Endothelial cell of umbilical vein (primary cell): ENCODE measurements at regions not wholly inside any gene's neighbourhood (a gene's known extent, or its start where the extent isn't known, plus 50 kb on each side); places are given as distances from the start of the nearest gene placed in this dataset.

Source experiments
- BruUV-seq: library from RNA; stranded (reverse); fragments of 400-500 nt; replicated peaks from 2 replicates; lab custom pipeline; 2021; lab: Mats Ljungman, UMichigan
- CTCF ChIA-PET: fragments of 300-600, 350-600 bp; sonication (Branson Sonifier 250); formaldehyde crosslinking; loops from one replicate; lab custom pipeline; 2021; ENCODE audit warnings: antibody characterized with exemption, inconsistent platforms; lab: Charles Lee
- POLR2A ChIA-PET: fragments of 300-600, 350-600 bp; sonication (Branson Sonifier 250); formaldehyde crosslinking; loops from one replicate; lab custom pipeline; 2021; ENCODE audit warnings: antibody characterized with exemption, inconsistent platforms; lab: Charles Lee
- DNase-seq: peaks from one replicate; pipeline ENCODE4 v3.0.0-alpha.2; 2011; ENCODE audit warnings: low read depth, low spot score
- FAIRE-seq: peaks from 2 replicates; lab custom pipeline; 2011; peaks lifted over from hg19 to GRCh38; lab: Jason Lieb, UNC
- H2AFZ ChIP-seq: 2 replicates; pipeline ENCODE4 v1.6.0; 2012; ENCODE audit warnings: low read depth, low read length, control low read depth, inconsistent platforms
- H3K27ac ChIP-seq: 2 replicates; pipeline ENCODE4 v1.5.1; 2011; ENCODE audit warnings: low read depth, mild to moderate bottlenecking, control low read depth, low read length, moderate library complexity; ENCODE audit not compliant: insufficient read depth
- H3K27me3 ChIP-seq, 2 experiments: 2 replicates each; pipeline versions ENCODE4 v1.6.0 to v1.6.1; 2011; ENCODE audit warnings: low read length in 2 of 2, mixed read lengths in 1 of 2; ENCODE audit not compliant: control insufficient read depth in 2 of 2, insufficient read depth in 2 of 2
- H3K36me3 ChIP-seq, 2 experiments: 2 replicates in 1 of 2; 3 replicates in 1 of 2; pipeline ENCODE4 v1.5.1; 2011; ENCODE audit warnings: low read length in 2 of 2, mild to moderate bottlenecking in 1 of 2, moderate library complexity in 1 of 2; ENCODE audit not compliant: control insufficient read depth in 2 of 2, insufficient read depth in 2 of 2; ENCODE audit errors: extremely low read depth in 1 of 2
- H3K4me1 ChIP-seq: 3 replicates; pipeline ENCODE4 v1.5.1; 2011; ENCODE audit warnings: mild to moderate bottlenecking, low read length; ENCODE audit not compliant: control insufficient read depth, insufficient read depth; ENCODE audit errors: extremely low read depth
- H3K4me2 ChIP-seq: 2 replicates; pipeline ENCODE4 v1.6.1; 2011; ENCODE audit warnings: low read length, control low read depth, mixed read lengths; ENCODE audit not compliant: insufficient read depth
- H3K4me3 ChIP-seq, 3 experiments: fragments of 200-600 bp in 1 of 3; sonication (generic), shearing (Covaris generic) in 1 of 3; replicated peaks in 1 of 3; 2 replicates each; pipeline ENCODE4 v1.5.1; 2011 to 2016; ENCODE audit warnings: control low read depth in 3 of 3, low read length in 3 of 3, mild to moderate bottlenecking in 2 of 3, inconsistent platforms in 1 of 3, low read depth in 1 of 3, moderate library complexity in 1 of 3; ENCODE audit not compliant: insufficient read depth in 1 of 3
- H3K79me2 ChIP-seq: 2 replicates; pipeline ENCODE4 v1.6.0; 2012; ENCODE audit warnings: low read length, inconsistent platforms; ENCODE audit not compliant: control insufficient read depth, insufficient read depth
- H3K9ac ChIP-seq: replicated peaks from 2 replicates; pipeline ENCODE3; 2011; ENCODE audit warnings: low read length, control low read depth; ENCODE audit not compliant: insufficient read depth; ENCODE audit errors: extremely low read depth
- H3K9me1 ChIP-seq: replicated peaks from 3 replicates; pipeline ENCODE4 v1.6.0; 2011; ENCODE audit warnings: mild to moderate bottlenecking, low read length; ENCODE audit not compliant: control insufficient read depth, insufficient read depth; ENCODE audit errors: extremely low read depth
- H3K9me3 ChIP-seq: replicated peaks from 2 replicates; pipeline ENCODE4 v1.5.1; 2012; ENCODE audit warnings: low read length, inconsistent platforms; ENCODE audit not compliant: control insufficient read depth, insufficient read depth
- H4K20me1 ChIP-seq: replicated peaks from 2 replicates; pipeline ENCODE3; 2011; ENCODE audit warnings: mild to moderate bottlenecking, low read length; ENCODE audit not compliant: control insufficient read depth, insufficient read depth; ENCODE audit errors: extremely low read depth
- CTCF ChIP-seq, 2 donors: IDR thresholded peaks; 1 replicate in 1 of 2; 2 replicates in 1 of 2; pipeline ENCODE4 v1.5.1; 2011; ENCODE audit warnings: low read length in 2 of 2, mild to moderate bottlenecking in 2 of 2, moderate library complexity in 2 of 2, control low read depth in 1 of 2, inconsistent platforms in 1 of 2, low read depth in 1 of 2; ENCODE audit not compliant: insufficient read depth in 1 of 2; ENCODE audit errors: extremely low read depth in 1 of 2
- EZH2 ChIP-seq: IDR thresholded peaks from 2 replicates; pipeline ENCODE4 v1.6.1; 2012; ENCODE audit warnings: borderline replicate concordance, low read depth, mild to moderate bottlenecking, moderate library complexity, low read length, inconsistent platforms; ENCODE audit not compliant: severe bottlenecking
- FOS ChIP-seq: IDR thresholded peaks from 2 replicates; pipeline ENCODE4 v1.6.1; 2011; ENCODE audit warnings: mild to moderate bottlenecking, low read length, moderate library complexity, borderline replicate concordance; ENCODE audit not compliant: insufficient read depth
- GATA2 ChIP-seq: IDR thresholded peaks from 2 replicates; pipeline ENCODE4 v1.7.0; 2011; ENCODE audit warnings: low read depth, mild to moderate bottlenecking, moderate library complexity, mixed read lengths, low read length; ENCODE audit not compliant: insufficient read length, insufficient read depth
- JUN ChIP-seq: IDR thresholded peaks from 2 replicates; pipeline ENCODE4 v1.6.1; 2011; ENCODE audit warnings: borderline replicate concordance, low read depth; ENCODE audit not compliant: insufficient read length, insufficient read depth
- MAX ChIP-seq: IDR thresholded peaks from 2 replicates; pipeline ENCODE4 v1.6.1; 2011; ENCODE audit not compliant: insufficient read depth, insufficient read length
- MYC ChIP-seq: IDR thresholded peaks from one replicate; pipeline ENCODE4 v1.6.1; 2011; ENCODE audit warnings: mild to moderate bottlenecking, low read depth, low read length
- POLR2A ChIP-seq: IDR thresholded peaks from 2 replicates; pipeline ENCODE4 v1.6.1; 2012; ENCODE audit warnings: low read depth, mild to moderate bottlenecking, control low read depth, low read length
- POLR2AphosphoS5 ChIP-seq: IDR thresholded peaks from 2 replicates; pipeline ENCODE4 v1.6.1; 2012; ENCODE audit warnings: low read depth, mild to moderate bottlenecking, control low read depth, low read length, moderate library complexity; ENCODE audit not compliant: insufficient read depth
- dilution Hi-C: fragments of 300-500 bp; cut with MboI; formaldehyde crosslinking; loops from one replicate; pipeline ENCODE4 v1.15.0; 2019; ENCODE audit warnings: low sequenced_read_pairs; ENCODE audit not compliant: extremely low pct_ligation_motif_present
- intact Hi-C: fragments of 100-400 bp; cut with micrococcal nuclease; formaldehyde crosslinking; loops from one replicate; pipeline ENCODE4 v1.10.0; 2022

- POLR2A ChIA-PET: no interaction called here
Observed at GRCh38 chr21:32918478-32919120, 107.1 kb upstream of the OLIG2 start.

More at GRCh38 chr21:32918478-32919120, 107.1 kb upstream of the OLIG2 start:
- Histone ChIP-seq H3K4me2 (no peak overlapping the region), H3K9me1 (no peaks in the 10 kb centered on the region), H2AFZ (no peak overlapping the region), H3K79me2 (no peaks in the 10 kb centered on the region), H3K36me3 (no peaks in the 10 kb centered on the region), H3K4me1 (no peaks in the 10 kb centered on the region), H3K9ac (no peak overlapping the region), H3K4me3 (no peak overlapping the region), H3K9me3 (no peaks in the 10 kb centered on the region), H3K27ac (no peak overlapping the region), H4K20me1 (no peaks in the 10 kb centered on the region), H3K27me3 (peaks cover 6 to 12% of the 10 kb centered on the region in 2 experiments)
- intact Hi-C loops (no loop called here), dilution Hi-C loops (no loop called here)
- DNase-seq (no peak), FAIRE-seq (no peak)
- CTCF ChIA-PET: interaction anchor here (1.7 to 1.8 kb wide), 2 partner anchors 22 to 278 kb away, joined by 6 to 8 read pairs; no protein-coding TSS in a partner anchor
- no peak for TF ChIP-seq GATA2
- TF ChIP-seq JUN: no peak
- no peak for TF ChIP-seq MAX
- TF ChIP-seq MYC: no peak
- TF ChIP-seq EZH2: no peak
- TF ChIP-seq CTCF (IDR thresholded peaks at IDR 0.05; ENCODE audit: extremely low read depth in 1 of 2, insufficient read depth in 1 of 2, low read depth in 1 of 2, low read length in 2 of 2): no peak
- no peak for TF ChIP-seq POLR2A
- no peak for TF ChIP-seq POLR2AphosphoS5
- no peak for TF ChIP-seq FOS
- no TSS peak for BruUV-seq
